MV-4-11 (cell line): ENCODE measurements at regions not wholly inside any gene's neighbourhood (a gene's known extent, or its start where the extent isn't known, plus 50 kb on each side); places are given as distances from the start of the nearest gene placed in this dataset.

ENCODE experiments used
- DNase-seq: peaks from one replicate; lab custom pipeline; 2025; lab: John Stamatoyannopoulos, UW

- DNase-seq, result no peak
Measured at GRCh38 chr5:89417990-89418389, 535.0 kb upstream of the MEF2C start.

GRCh38 chr5:89417515-89417914 is 534.5 kb upstream of the MEF2C start:
- no peak for DNase-seq

- DNase-seq, result no peak
Measured at GRCh38 chr5:89411891-89412290, 528.9 kb upstream of the MEF2C start.

GRCh38 chr5:89407054-89407453 is 524.1 kb upstream of the MEF2C start:
- no peak for DNase-seq

- DNase-seq, result no peak
Measured at GRCh38 chr5:89401659-89402058, 518.7 kb upstream of the MEF2C start.

- DNase-seq, result no peak
Measured at GRCh38 chr5:89401012-89401411, 518.0 kb upstream of the MEF2C start.

- no peak for DNase-seq
Measured at GRCh38 chr5:89399548-89399947, 516.6 kb upstream of the MEF2C start.

- DNase-seq, result peak; percentile 82
Measured at GRCh38 chr5:89397096-89397495, 514.1 kb upstream of the MEF2C start.

GRCh38 chr5:89396278-89396954 is 513.4 kb upstream of the MEF2C start:
- peak; percentile 93 for DNase-seq

GRCh38 chr5:89395111-89395510 is 512.1 kb upstream of the MEF2C start:
- peak; percentile 29 for DNase-seq

- no peak for DNase-seq
Measured at GRCh38 chr5:89388872-89389271, 505.9 kb upstream of the MEF2C start.

- DNase-seq, result no peak
Measured at GRCh38 chr5:89384391-89384790, 501.4 kb upstream of the MEF2C start.

- DNase-seq, result no peak
Measured at GRCh38 chr5:89380635-89381034, 497.7 kb upstream of the MEF2C start.

- no peak for DNase-seq
Measured at GRCh38 chr5:89377767-89378455, 494.9 kb upstream of the MEF2C start.

GRCh38 chr5:89374818-89375521 is 492.0 kb upstream of the MEF2C start:
- no peak for DNase-seq

GRCh38 chr5:89374144-89374784 is 491.3 kb upstream of the MEF2C start:
- DNase-seq, result no peak

GRCh38 chr5:89372176-89372575 is 489.2 kb upstream of the MEF2C start:
- DNase-seq, result no peak

- no peak for DNase-seq
Measured at GRCh38 chr5:89371646-89372045, 488.7 kb upstream of the MEF2C start.

GRCh38 chr5:89359046-89359445 is 476.1 kb upstream of the MEF2C start:
- no peak for DNase-seq

- no peak for DNase-seq
Measured at GRCh38 chr5:89353837-89354551, 471.0 kb upstream of the MEF2C start.

GRCh38 chr5:89351975-89352374 is 469.0 kb upstream of the MEF2C start:
- DNase-seq, result no peak

GRCh38 chr5:89351222-89351621 is 468.2 kb upstream of the MEF2C start:
- no peak for DNase-seq
